Chondrocyte (in vitro differentiated cells): ENCODE measurements at regions not wholly inside any gene's neighbourhood (a gene's known extent, or its start where the extent isn't known, plus 50 kb on each side); places are given as distances from the start of the nearest gene placed in this dataset.

Experiments used
- DNase-seq: peaks from one replicate; pipeline ENCODE4 v3.0.0; 2021; ENCODE audit warnings: mixed read lengths, low spot score
- H3K27ac Mint-ChIP-seq: one replicate; pipeline ENCODE4 v1.8.0; 2021; ENCODE audit warnings: mild to moderate bottlenecking, moderate library complexity, mixed read lengths; ENCODE audit not compliant: unreplicated experiment
- H3K27me3 Mint-ChIP-seq: 2 replicates; pipeline ENCODE4 v1.8.0; 2021; ENCODE audit warnings: low read depth, mixed read lengths
- H3K36me3 Mint-ChIP-seq: 2 replicates; pipeline ENCODE4 v1.8.0; 2021; ENCODE audit warnings: low read depth, mixed read lengths
- H3K4me1 Mint-ChIP-seq: 2 replicates; pipeline ENCODE4 v1.8.0; 2021; ENCODE audit warnings: low read depth, mild to moderate bottlenecking, mixed read lengths
- H3K4me3 Mint-ChIP-seq: one replicate; pipeline ENCODE4 v1.8.0; 2021; ENCODE audit warnings: mild to moderate bottlenecking, moderate library complexity, mixed read lengths; ENCODE audit not compliant: unreplicated experiment
- H3K9me3 Mint-ChIP-seq: 2 replicates; pipeline ENCODE4 v1.8.0; 2021; ENCODE audit warnings: low read depth, mixed read lengths
- CTCF ChIP-seq: fragments of 200-600 bp; sonication (generic); IDR thresholded peaks from 2 replicates; pipeline ENCODE4 v1.5.0; 2021; ENCODE audit warnings: antibody characterized with exemption, mild to moderate bottlenecking, moderate library complexity

GRCh38 chr6:137651591-137652335 lies 157.6 kb upstream of the OLIG3 start:
- H3K27me3 Mint-ChIP-seq = peaks cover 3% of the 10 kb centered on the region
- DNase-seq = no peak
- H3K9me3 Mint-ChIP-seq = peaks cover 8% of the 10 kb centered on the region
- no peak for TF ChIP-seq CTCF
- H3K4me1 Mint-ChIP-seq = no peaks in the 10 kb centered on the region
- H3K27ac Mint-ChIP-seq = no peak overlapping the region
- H3K36me3 Mint-ChIP-seq = no peaks in the 10 kb centered on the region
- H3K4me3 Mint-ChIP-seq = no peak overlapping the region

GRCh38 chr6:137652961-137653705 lies 158.9 kb upstream of the OLIG3 start:
- peaks cover 3% of the 10 kb centered on the region for H3K27me3 Mint-ChIP-seq
- no peaks in the 10 kb centered on the region for H3K36me3 Mint-ChIP-seq
- no peak for DNase-seq
- H3K27ac Mint-ChIP-seq = no peak overlapping the region
- H3K4me1 Mint-ChIP-seq = peaks cover 3% of the 10 kb centered on the region
- peaks cover 8% of the 10 kb centered on the region for H3K9me3 Mint-ChIP-seq
- H3K4me3 Mint-ChIP-seq = no peak overlapping the region
- no peak for TF ChIP-seq CTCF

GRCh38 chr6:137653706-137654059 lies 159.5 kb upstream of the OLIG3 start:
- Mint-ChIP-seq H3K27ac (no peak overlapping the region), H3K36me3 (no peaks in the 10 kb centered on the region)
- DNase-seq = no peak

GRCh38 chr6:137654365-137654981 lies 160.3 kb upstream of the OLIG3 start:
- H3K4me1 Mint-ChIP-seq = peaks cover 3% of the 10 kb centered on the region
- no peak overlapping the region for H3K4me3 Mint-ChIP-seq
- DNase-seq = no peak
- peaks cover 8% of the 10 kb centered on the region for H3K9me3 Mint-ChIP-seq
- H3K27ac Mint-ChIP-seq = no peak overlapping the region
- H3K27me3 Mint-ChIP-seq = peaks cover 3% of the 10 kb centered on the region
- H3K36me3 Mint-ChIP-seq = no peaks in the 10 kb centered on the region
- TF ChIP-seq CTCF = no peak

More at GRCh38 chr6:137653706-137654059, 159.5 kb upstream of the OLIG3 start:
- H3K4me3 Mint-ChIP-seq = no peak overlapping the region
- no peak for TF ChIP-seq CTCF
- H3K4me1 Mint-ChIP-seq = peaks cover 3% of the 10 kb centered on the region
- peaks cover 8% of the 10 kb centered on the region for H3K9me3 Mint-ChIP-seq
- H3K27me3 Mint-ChIP-seq = peaks cover 3% of the 10 kb centered on the region

GRCh38 chr6:137655291-137655690 lies 161.1 kb upstream of the OLIG3 start:
- Mint-ChIP-seq H3K27ac (no peak overlapping the region), H3K4me1 (peaks cover 3% of the 10 kb centered on the region), H3K36me3 (no peaks in the 10 kb centered on the region), H3K4me3 (no peak overlapping the region), H3K9me3 (peaks cover 8% of the 10 kb centered on the region), H3K27me3 (peaks cover 3% of the 10 kb centered on the region)
- no peak for TF ChIP-seq CTCF
- no peak for DNase-seq
